GM12875 (cell line): ENCODE measurements at regions not wholly inside any gene's neighbourhood (a gene's known extent, or its start where the extent isn't known, plus 50 kb on each side); places are given as distances from the start of the nearest gene placed in this dataset.

ENCODE experiments used
- H3K4me3 ChIP-seq: one replicate; pipeline ENCODE4 v1.5.1; 2011; ENCODE audit warnings: low read depth, low read length, control low read depth
- TF ChIP-seq, protein P1 (sequence below): IDR thresholded peaks from 2 replicates; pipeline ENCODE4 v1.5.1; 2011; ENCODE audit warnings: low read depth, mild to moderate bottlenecking, control low read depth, inconsistent platforms, low read length, moderate library complexity, borderline replicate concordance; ENCODE audit not compliant: insufficient read depth

GRCh38 chr2:5538772-5539171 is 153.4 kb upstream of the SOX11 start:
- H3K4me3 ChIP-seq: no peak overlapping the region
- TF ChIP-seq, protein P1, sequence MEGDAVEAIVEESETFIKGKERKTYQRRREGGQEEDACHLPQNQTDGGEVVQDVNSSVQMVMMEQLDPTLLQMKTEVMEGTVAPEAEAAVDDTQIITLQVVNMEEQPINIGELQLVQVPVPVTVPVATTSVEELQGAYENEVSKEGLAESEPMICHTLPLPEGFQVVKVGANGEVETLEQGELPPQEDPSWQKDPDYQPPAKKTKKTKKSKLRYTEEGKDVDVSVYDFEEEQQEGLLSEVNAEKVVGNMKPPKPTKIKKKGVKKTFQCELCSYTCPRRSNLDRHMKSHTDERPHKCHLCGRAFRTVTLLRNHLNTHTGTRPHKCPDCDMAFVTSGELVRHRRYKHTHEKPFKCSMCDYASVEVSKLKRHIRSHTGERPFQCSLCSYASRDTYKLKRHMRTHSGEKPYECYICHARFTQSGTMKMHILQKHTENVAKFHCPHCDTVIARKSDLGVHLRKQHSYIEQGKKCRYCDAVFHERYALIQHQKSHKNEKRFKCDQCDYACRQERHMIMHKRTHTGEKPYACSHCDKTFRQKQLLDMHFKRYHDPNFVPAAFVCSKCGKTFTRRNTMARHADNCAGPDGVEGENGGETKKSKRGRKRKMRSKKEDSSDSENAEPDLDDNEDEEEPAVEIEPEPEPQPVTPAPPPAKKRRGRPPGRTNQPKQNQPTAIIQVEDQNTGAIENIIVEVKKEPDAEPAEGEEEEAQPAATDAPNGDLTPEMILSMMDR: no peak

DNA sequence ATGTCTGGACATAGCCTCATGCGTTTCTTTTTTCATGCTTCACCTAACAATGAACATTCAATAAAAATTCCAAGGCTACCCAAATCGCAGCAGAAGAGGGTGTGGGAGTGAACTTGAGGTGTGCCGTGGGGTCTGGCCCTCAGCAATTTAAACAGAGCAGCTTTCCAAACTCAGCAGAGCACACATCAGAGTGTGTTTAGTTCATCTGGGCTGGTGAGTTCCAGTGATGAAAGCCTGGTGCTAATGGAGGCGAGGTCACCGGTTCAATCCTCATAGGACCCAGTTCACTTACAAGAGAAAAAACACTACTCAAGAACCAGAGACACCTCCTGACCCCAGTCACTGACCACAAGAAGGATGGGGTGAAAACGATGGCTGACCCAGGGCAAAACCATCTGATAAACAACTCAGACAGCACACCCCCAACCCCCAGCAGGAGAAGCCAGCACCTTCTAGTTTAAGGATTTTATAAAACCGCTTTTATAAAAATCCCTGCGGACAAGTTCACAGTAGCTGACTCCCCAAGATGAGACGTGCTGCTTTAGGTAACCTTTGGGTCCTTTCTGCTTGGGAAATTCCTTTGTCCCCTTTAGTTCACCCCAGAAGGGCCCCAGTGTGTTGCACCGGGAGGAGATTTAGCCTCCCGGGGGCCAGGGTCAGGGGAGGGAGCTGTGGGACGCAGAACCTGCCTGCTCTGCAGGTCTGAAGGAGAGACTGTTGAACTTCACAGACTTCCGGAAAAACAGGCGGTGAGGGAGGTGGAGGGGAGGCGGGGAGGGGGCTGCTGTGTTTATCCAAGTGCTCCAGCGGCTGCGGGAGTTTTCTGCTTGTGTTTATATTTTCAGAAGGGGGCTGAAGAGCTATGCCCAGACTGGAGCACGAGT is 152.7 kb upstream of the SOX11 start:
- TF ChIP-seq, protein P1: no peak
- no peak overlapping the region for H3K4me3 ChIP-seq

- TF ChIP-seq, protein P1: no peak
- no peak overlapping the region for H3K4me3 ChIP-seq
These were observed 151.3 kb upstream of the SOX11 start for GRCh38 chr2:5540856-5541255.

GRCh38 chr2:5544205-5544786 is 147.9 kb upstream of the SOX11 start:
- H3K4me3 ChIP-seq: no peak overlapping the region
- TF ChIP-seq, protein P1: no peak

DNA sequence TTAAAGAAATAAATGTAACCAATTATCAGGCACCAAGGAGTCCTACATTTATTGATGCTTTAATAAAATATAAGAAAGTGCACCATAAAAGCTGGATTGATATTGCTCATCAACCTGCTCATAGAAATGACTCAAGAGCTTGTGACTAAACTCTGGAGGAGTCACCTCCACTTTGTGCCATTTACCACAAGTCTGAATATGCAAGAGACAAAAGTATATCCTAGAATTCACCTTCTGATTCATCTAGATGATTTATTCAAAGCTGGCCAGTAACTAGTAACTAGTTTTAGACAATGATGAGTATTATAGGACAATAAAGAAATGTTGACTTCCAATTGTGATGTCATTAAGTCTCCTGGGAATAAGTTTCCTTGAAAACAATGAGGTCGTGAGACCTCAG is 146.0 kb upstream of the SOX11 start:
- H3K4me3 ChIP-seq: no peak overlapping the region
- TF ChIP-seq, protein P1: no peak

DNA sequence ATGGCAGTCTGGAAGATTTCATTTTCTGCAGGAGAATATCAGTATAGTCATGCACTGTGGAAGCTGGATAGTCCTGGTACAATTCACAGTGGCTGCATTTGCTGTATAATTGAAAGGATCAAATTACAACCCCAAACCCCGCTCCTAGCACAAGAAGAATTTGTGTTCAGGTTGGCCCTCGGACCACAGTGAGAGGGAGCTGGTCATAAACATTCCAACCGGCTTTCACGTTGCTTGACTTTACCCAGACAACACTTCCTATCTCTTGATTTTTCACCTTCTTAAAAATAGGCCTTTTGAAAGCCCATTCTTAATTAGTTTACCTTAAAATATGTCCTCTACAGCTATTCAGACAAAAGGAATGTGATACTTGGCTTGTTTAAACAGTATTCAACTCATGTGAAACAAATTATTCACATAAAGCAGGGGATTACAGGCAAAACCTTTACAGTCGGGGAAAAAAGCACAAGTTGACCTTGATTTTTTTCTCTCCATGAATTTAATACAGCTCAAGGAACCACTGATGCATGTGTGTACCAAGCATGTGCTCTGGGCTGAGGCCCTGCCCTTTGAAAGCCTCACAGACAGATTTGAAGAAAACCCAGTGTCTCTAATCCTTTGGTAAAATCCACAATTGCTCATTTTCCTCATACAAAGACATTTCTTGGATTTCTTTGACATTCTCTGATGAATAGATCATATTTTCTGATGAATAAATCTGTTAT is 143.0 kb upstream of the SOX11 start:
- TF ChIP-seq, protein P1: no peak
- H3K4me3 ChIP-seq: no peak overlapping the region
